Erythroblast (primary cell): ENCODE measurements at regions not wholly inside any gene's neighbourhood (a gene's known extent, or its start where the extent isn't known, plus 50 kb on each side); places are given as distances from the start of the nearest gene placed in this dataset.

Experiments
- GATA1 ChIP-seq: IDR thresholded peaks from 2 replicates; pipeline ENCODE4 v1.6.1; 2011; ENCODE audit warnings: low read depth, mild to moderate bottlenecking, control low read depth, low read length, moderate library complexity
- POLR2A ChIP-seq: IDR thresholded peaks from 2 replicates; pipeline ENCODE4 v1.6.1; 2011; ENCODE audit warnings: mild to moderate bottlenecking, low read length

DNA sequence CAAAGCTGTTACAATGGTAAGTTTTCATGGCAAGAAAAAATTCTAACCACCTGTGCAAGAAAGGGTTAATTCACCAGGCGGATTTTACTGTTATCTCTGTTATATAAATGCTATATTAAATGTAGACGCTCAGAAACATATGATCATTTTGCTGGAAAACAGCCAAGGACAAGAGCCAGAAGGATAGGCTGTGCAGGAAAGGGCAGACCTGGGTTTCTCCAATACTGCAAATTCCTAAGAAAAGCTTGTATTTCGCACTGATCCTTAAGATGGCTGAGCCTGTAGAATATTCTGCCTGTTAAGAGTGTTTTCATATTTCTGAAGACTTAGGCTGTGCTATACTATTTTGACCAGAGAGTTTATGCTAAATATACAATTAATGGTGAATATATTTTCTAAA is 564.1 kb upstream of the KCND2 start:
- TF ChIP-seq POLR2A, result no peak
- no peak for TF ChIP-seq GATA1
